Neural cell (in vitro differentiated cells): ENCODE measurements at regions not wholly inside any gene's neighbourhood (a gene's known extent, or its start where the extent isn't known, plus 50 kb on each side); places are given as distances from the start of the nearest gene placed in this dataset.

Experiments
- EZH2 ChIP-seq: fragments of 200-600, 300-800 bp; shearing (Covaris generic), sonication (generic); IDR thresholded peaks from 2 replicates; pipeline ENCODE4 v1.6.1; 2014; ENCODE audit warnings: antibody characterized with exemption, low read length, borderline replicate concordance, mild to moderate bottlenecking; ENCODE audit not compliant: insufficient read depth, poor library complexity, severe bottlenecking
- POLR2AphosphoS5 ChIP-seq: IDR thresholded peaks from 2 replicates; pipeline ENCODE4 v1.6.1; 2012
- RAD21 ChIP-seq: fragments of 450-650 bp; conservative IDR thresholded peaks from 2 replicates; pipeline ENCODE4 v1.6.1; 2014; ENCODE audit warnings: antibody characterized with exemption, mild to moderate bottlenecking, moderate library complexity
- SMC3 ChIP-seq: fragments of 450-650 bp; conservative IDR thresholded peaks from 2 replicates; pipeline ENCODE4 v1.6.1; 2014; ENCODE audit warnings: antibody characterized with exemption, mild to moderate bottlenecking, moderate library complexity; ENCODE audit not compliant: poor library complexity
- TAF1 ChIP-seq: IDR thresholded peaks from 2 replicates; pipeline ENCODE4 v1.6.1; 2012; ENCODE audit warnings: low read depth
- TF ChIP-seq, protein P1 (sequence below): fragments of 450-650 bp; IDR thresholded peaks from 2 replicates; pipeline ENCODE4 v1.5.1; 2014; ENCODE audit warnings: antibody characterized with exemption, mild to moderate bottlenecking, moderate library complexity; ENCODE audit not compliant: poor library complexity, severe bottlenecking

DNA sequence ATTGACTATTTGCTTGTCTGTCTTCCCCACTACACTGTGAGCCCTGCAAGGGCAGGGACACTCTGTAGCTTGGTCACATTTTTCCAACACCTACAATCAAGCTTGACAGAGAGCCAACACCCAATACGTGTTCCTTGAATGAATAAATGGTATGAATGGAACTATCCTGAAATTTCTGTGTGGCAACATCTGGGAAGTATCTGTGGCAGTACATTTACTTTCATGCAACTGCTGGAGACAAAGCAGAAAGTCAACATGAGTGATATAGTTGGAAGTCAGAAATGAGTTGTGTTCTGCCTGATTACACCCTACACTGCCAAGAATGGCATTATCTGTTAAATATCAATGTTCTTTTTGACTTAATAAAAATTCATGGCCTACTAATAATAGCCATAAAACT is 343.5 kb upstream of the F9 start:
- TF ChIP-seq, protein P1, sequence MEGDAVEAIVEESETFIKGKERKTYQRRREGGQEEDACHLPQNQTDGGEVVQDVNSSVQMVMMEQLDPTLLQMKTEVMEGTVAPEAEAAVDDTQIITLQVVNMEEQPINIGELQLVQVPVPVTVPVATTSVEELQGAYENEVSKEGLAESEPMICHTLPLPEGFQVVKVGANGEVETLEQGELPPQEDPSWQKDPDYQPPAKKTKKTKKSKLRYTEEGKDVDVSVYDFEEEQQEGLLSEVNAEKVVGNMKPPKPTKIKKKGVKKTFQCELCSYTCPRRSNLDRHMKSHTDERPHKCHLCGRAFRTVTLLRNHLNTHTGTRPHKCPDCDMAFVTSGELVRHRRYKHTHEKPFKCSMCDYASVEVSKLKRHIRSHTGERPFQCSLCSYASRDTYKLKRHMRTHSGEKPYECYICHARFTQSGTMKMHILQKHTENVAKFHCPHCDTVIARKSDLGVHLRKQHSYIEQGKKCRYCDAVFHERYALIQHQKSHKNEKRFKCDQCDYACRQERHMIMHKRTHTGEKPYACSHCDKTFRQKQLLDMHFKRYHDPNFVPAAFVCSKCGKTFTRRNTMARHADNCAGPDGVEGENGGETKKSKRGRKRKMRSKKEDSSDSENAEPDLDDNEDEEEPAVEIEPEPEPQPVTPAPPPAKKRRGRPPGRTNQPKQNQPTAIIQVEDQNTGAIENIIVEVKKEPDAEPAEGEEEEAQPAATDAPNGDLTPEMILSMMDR: no peak
- TF ChIP-seq TAF1: no peak
- TF ChIP-seq EZH2: no peak
- no peak for TF ChIP-seq SMC3
- TF ChIP-seq RAD21: no peak
- TF ChIP-seq POLR2AphosphoS5: no peak
